Suppressor macrophage (primary cell): ENCODE measurements at regions not wholly inside any gene's neighbourhood (a gene's known extent, or its start where the extent isn't known, plus 50 kb on each side); places are given as distances from the start of the nearest gene placed in this dataset.
A peak's percentile ranks its signal among the peaks of the same experiment; 100 is the strongest.

Experiments
- DNase-seq, 4 experiments: peaks; one replicate each; pipeline ENCODE4 v3.0.0-alpha.2; 2020 to 2022

GRCh38 chr20:42020316-42020715, 402.1 kb upstream of the CHD6 start:
- no peak for DNase-seq

- peak in 1 of 4 experiments; percentile 1 for DNase-seq
These were observed 400.8 kb upstream of the CHD6 start for GRCh38 chr20:42018979-42019378.

GRCh38 chr20:42010090-42010489, 391.9 kb upstream of the CHD6 start:
- DNase-seq = no peak

GRCh38 chr20:42007251-42007650, 389.1 kb upstream of the CHD6 start:
- no peak for DNase-seq

- no peak for DNase-seq
These were observed 387.0 kb upstream of the CHD6 start for GRCh38 chr20:42005211-42005610.

GRCh38 chr20:42003380-42003779, 385.2 kb upstream of the CHD6 start:
- DNase-seq = no peak

GRCh38 chr20:41998539-41999341, 380.6 kb upstream of the CHD6 start:
- no peak for DNase-seq

GRCh38 chr20:41996951-41997350, 378.8 kb upstream of the CHD6 start:
- DNase-seq = no peak

GRCh38 chr20:41992481-41992880, 374.3 kb upstream of the CHD6 start:
- no peak for DNase-seq

- no peak for DNase-seq
These were observed 373.2 kb upstream of the CHD6 start for GRCh38 chr20:41991412-41991811.

GRCh38 chr20:41989935-41990635, 371.9 kb upstream of the CHD6 start:
- DNase-seq = no peak

GRCh38 chr20:41989039-41989679, 371.0 kb upstream of the CHD6 start:
- DNase-seq = no peak

GRCh38 chr20:41984031-41984430, 365.9 kb upstream of the CHD6 start:
- DNase-seq = no peak

- DNase-seq = no peak
These were observed 365.0 kb upstream of the CHD6 start for GRCh38 chr20:41983159-41983558.

GRCh38 chr20:41981746-41982145, 363.6 kb upstream of the CHD6 start:
- DNase-seq = no peak

- no peak for DNase-seq
These were observed 360.7 kb upstream of the CHD6 start for GRCh38 chr20:41978875-41979274.

- DNase-seq = no peak
These were observed 360.1 kb upstream of the CHD6 start for GRCh38 chr20:41978246-41978790.

GRCh38 chr20:41969656-41970055, 351.5 kb upstream of the CHD6 start:
- DNase-seq = no peak

GRCh38 chr20:41960166-41960565, 342.0 kb upstream of the CHD6 start:
- no peak for DNase-seq

GRCh38 chr20:41958391-41958790, 340.2 kb upstream of the CHD6 start:
- no peak for DNase-seq

- DNase-seq = peak; percentile 7 to 33 (median 16)
These were observed 338.3 kb upstream of the CHD6 start for GRCh38 chr20:41956338-41957074.

GRCh38 chr20:41952166-41952565, 334.0 kb upstream of the CHD6 start:
- no peak for DNase-seq

- DNase-seq = no peak
These were observed 333.4 kb upstream of the CHD6 start for GRCh38 chr20:41951615-41952014.
